Stimulated activated CD8-positive, alpha-beta memory T cell treated with anti-CD3 and anti-CD28 coated beads, Interleukin-15, amount 100 ng/mL, for 48 hours (primary cell): ENCODE measurements at regions not wholly inside any gene's neighbourhood (a gene's known extent, or its start where the extent isn't known, plus 50 kb on each side); places are given as distances from the start of the nearest gene placed in this dataset.

Experiments used
- DNase-seq, 2 donors: peaks; one replicate each; pipeline ENCODE4 v3.0.0-alpha.2; 2020; ENCODE audit warnings: low read depth in 2 of 2

- DNase-seq: no peak
Observed at GRCh38 chr10:3412646-3413045, 240.1 kb upstream of the PITRM1 start.

- DNase-seq: no peak
Observed at GRCh38 chr10:3412071-3412582, 239.5 kb upstream of the PITRM1 start.

GRCh38 chr10:3411044-3411443 lies 238.5 kb upstream of the PITRM1 start:
- no peak for DNase-seq

GRCh38 chr10:3409928-3410327 lies 237.3 kb upstream of the PITRM1 start:
- DNase-seq: no peak

- DNase-seq: no peak
Observed at GRCh38 chr10:3408603-3409365, 236.2 kb upstream of the PITRM1 start.

GRCh38 chr10:3407208-3407607 lies 234.6 kb upstream of the PITRM1 start:
- DNase-seq: no peak

GRCh38 chr10:3406556-3406955 lies 234.0 kb upstream of the PITRM1 start:
- DNase-seq: no peak

- no peak for DNase-seq
Observed at GRCh38 chr10:3404381-3404780, 231.8 kb upstream of the PITRM1 start.

GRCh38 chr10:3402187-3402751 lies 229.7 kb upstream of the PITRM1 start:
- no peak for DNase-seq

- no peak for DNase-seq
Observed at GRCh38 chr10:3401491-3401938, 228.9 kb upstream of the PITRM1 start.

- no peak for DNase-seq
Observed at GRCh38 chr10:3400348-3400747, 227.8 kb upstream of the PITRM1 start.

- no peak for DNase-seq
Observed at GRCh38 chr10:3399756-3400155, 227.2 kb upstream of the PITRM1 start.

GRCh38 chr10:3398825-3399646 lies 226.5 kb upstream of the PITRM1 start:
- no peak for DNase-seq

- DNase-seq: no peak
Observed at GRCh38 chr10:3397846-3398245, 225.3 kb upstream of the PITRM1 start.

- no peak for DNase-seq
Observed at GRCh38 chr10:3397231-3397630, 224.6 kb upstream of the PITRM1 start.

GRCh38 chr10:3396116-3396515 lies 223.5 kb upstream of the PITRM1 start:
- DNase-seq: no peak

GRCh38 chr10:3395458-3395861 lies 222.9 kb upstream of the PITRM1 start:
- no peak for DNase-seq

- DNase-seq: no peak
Observed at GRCh38 chr10:3395041-3395440, 222.5 kb upstream of the PITRM1 start.

GRCh38 chr10:3393958-3394357 lies 221.4 kb upstream of the PITRM1 start:
- DNase-seq: no peak

- no peak for DNase-seq
Observed at GRCh38 chr10:3391657-3392056, 219.1 kb upstream of the PITRM1 start.

- DNase-seq: no peak
Observed at GRCh38 chr10:3389130-3389529, 216.5 kb upstream of the PITRM1 start.

- no peak for DNase-seq
Observed at GRCh38 chr10:3385487-3385886, 212.9 kb upstream of the PITRM1 start.

- DNase-seq: no peak
Observed at GRCh38 chr10:3382092-3382491, 209.5 kb upstream of the PITRM1 start.
